ENCODE measurements at regions not wholly inside any gene's neighbourhood (a gene's known extent, or its start where the extent isn't known, plus 50 kb on each side); places are given as distances from the start of the nearest gene placed in this dataset.

GRCh38 chr15:79595306-79595705 is 163.2 kb downstream of the MINAR1 start:
- TF ChIP-seq POLR2A (IDR thresholded peaks at IDR 0.05; ENCODE audit: extremely low read depth, insufficient read length) (no peak), CTCF (IDR thresholded peaks at IDR 0.05; ENCODE audit: low read depth, low read length) (no peak)
- TF ChIP-seq, protein P1, sequence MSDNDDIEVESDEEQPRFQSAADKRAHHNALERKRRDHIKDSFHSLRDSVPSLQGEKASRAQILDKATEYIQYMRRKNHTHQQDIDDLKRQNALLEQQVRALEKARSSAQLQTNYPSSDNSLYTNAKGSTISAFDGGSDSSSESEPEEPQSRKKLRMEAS (IDR thresholded peaks at IDR 0.05; ENCODE audit: low read depth, low read length), result no peak
